Ascending aorta (tissue), 2 donors: ENCODE measurements at regions not wholly inside any gene's neighbourhood (a gene's known extent, or its start where the extent isn't known, plus 50 kb on each side); places are given as distances from the start of the nearest gene placed in this dataset.
A peak's percentile ranks its signal among the peaks of the same experiment; 100 is the strongest.

Experiments
- DNase-seq, 2 donors: peaks; one replicate each; pipeline ENCODE4 v3.0.0-alpha.2; 2019; ENCODE audit warnings: low spot score in 2 of 2
- H3K27ac ChIP-seq, 2 donors: fragments of 200-600 bp; sonication (generic); one replicate each; pipeline ENCODE4 v1.5.1; 2016 to 2017; ENCODE audit warnings: mild to moderate bottlenecking in 1 of 2
- H3K27me3 ChIP-seq: fragments of 200-600 bp; sonication (generic); one replicate; pipeline ENCODE4 v1.5.1; 2017
- H3K36me3 ChIP-seq, 2 donors: fragments of 200-600 bp; sonication (generic); one replicate each; pipeline ENCODE4 v1.5.1; 2016
- H3K4me1 ChIP-seq, 2 donors: fragments of 200-600 bp; sonication (generic); one replicate each; pipeline ENCODE4 v1.5.1; 2016 to 2017; ENCODE audit warnings: mild to moderate bottlenecking in 1 of 2
- H3K4me3 ChIP-seq, 2 donors: fragments of 200-600 bp; sonication (generic); one replicate each; pipeline ENCODE4 v1.5.1; 2016 to 2017; ENCODE audit warnings: mild to moderate bottlenecking in 1 of 2
- H3K9me3 ChIP-seq, 2 donors: fragments of 200-600 bp; sonication (generic); one replicate each; pipeline ENCODE4 v1.5.1; 2016
- intact Hi-C: fragments of 100-400 bp; cut with DNase I; formaldehyde crosslinking; loops from one replicate; pipeline ENCODE4 v1.15.1; 2023
- TF ChIP-seq, protein P1 (sequence below), 3 experiments: fragments of 200-600 bp in 2 of 3; fragments of 450-650 bp in 1 of 3; sonication (generic) in 2 of 3; IDR thresholded peaks; one replicate each; pipeline ENCODE4 v1.5.1; 2016 to 2019; ENCODE audit warnings: antibody characterized with exemption in 3 of 3, mild to moderate bottlenecking in 1 of 3, moderate library complexity in 1 of 3

GRCh38 chr1:86229405-86229975, 72.9 kb upstream of the COL24A1 start:
- Histone ChIP-seq H3K27me3 (no peaks in the 10 kb centered on the region), H3K27ac (no peak overlapping the region), H3K4me1 (no peaks in the 10 kb centered on the region), H3K4me3 (no peak overlapping the region), H3K9me3 (no peaks in the 10 kb centered on the region), H3K36me3 (no peaks in the 10 kb centered on the region)
- TF ChIP-seq, protein P1, sequence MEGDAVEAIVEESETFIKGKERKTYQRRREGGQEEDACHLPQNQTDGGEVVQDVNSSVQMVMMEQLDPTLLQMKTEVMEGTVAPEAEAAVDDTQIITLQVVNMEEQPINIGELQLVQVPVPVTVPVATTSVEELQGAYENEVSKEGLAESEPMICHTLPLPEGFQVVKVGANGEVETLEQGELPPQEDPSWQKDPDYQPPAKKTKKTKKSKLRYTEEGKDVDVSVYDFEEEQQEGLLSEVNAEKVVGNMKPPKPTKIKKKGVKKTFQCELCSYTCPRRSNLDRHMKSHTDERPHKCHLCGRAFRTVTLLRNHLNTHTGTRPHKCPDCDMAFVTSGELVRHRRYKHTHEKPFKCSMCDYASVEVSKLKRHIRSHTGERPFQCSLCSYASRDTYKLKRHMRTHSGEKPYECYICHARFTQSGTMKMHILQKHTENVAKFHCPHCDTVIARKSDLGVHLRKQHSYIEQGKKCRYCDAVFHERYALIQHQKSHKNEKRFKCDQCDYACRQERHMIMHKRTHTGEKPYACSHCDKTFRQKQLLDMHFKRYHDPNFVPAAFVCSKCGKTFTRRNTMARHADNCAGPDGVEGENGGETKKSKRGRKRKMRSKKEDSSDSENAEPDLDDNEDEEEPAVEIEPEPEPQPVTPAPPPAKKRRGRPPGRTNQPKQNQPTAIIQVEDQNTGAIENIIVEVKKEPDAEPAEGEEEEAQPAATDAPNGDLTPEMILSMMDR (IDR thresholded peaks at IDR 0.05): no peak
- intact Hi-C loops: no loop called here
- DNase-seq: no peak

DNA sequence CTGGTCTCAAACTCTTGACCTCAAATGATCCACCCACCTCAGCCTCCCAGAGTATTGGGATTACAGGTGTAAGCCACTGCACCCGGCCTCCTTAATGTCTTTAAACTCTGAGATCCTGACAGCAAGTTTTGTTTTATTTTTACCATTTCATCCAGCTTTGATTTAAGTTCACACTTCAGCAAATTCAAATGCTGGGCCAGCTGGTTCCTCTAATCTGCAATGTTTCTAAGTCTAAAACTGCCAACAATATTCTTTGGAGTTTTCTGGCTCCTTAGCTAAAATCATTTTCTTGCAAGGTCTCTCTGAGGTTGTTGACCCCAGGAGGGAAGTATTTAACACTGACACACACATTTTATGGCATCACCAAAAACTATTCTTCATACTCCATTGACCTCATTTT, 72.0 kb upstream of the COL24A1 start:
- H3K27me3 ChIP-seq: no peaks in the 10 kb centered on the region
- H3K4me3 ChIP-seq: no peak overlapping the region
- intact Hi-C loops: no loop called here
- no peaks in the 10 kb centered on the region for H3K36me3 ChIP-seq
- no peak for DNase-seq
- H3K4me1 ChIP-seq: no peaks in the 10 kb centered on the region
- H3K9me3 ChIP-seq: no peaks in the 10 kb centered on the region
- H3K27ac ChIP-seq: no peak overlapping the region
- TF ChIP-seq, protein P1 (IDR thresholded peaks at IDR 0.05): no peak

DNA sequence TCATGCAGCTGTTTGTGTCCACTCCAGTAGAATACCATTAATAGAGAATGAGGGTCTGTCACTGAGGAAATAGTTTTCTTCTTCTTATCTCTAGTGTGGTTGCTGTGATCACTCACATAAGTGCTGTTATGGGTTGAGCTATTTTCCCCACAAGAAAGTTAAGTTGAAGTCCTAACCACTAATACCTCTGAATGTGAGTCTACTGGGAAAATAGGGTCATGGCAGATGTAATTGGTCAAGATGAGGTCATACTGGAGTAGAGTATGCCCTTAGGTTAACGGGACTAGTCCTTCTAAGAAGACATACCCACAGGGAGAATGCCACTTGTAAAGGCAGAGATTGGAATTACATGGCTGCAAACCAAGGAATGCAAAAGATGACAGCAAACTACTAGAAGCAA, 70.5 kb upstream of the COL24A1 start:
- no peak for DNase-seq
- H3K36me3 ChIP-seq: no peaks in the 10 kb centered on the region
- no peak overlapping the region for H3K27ac ChIP-seq
- H3K27me3 ChIP-seq: no peaks in the 10 kb centered on the region
- H3K4me3 ChIP-seq: no peak overlapping the region
- intact Hi-C loops: no loop called here
- TF ChIP-seq, protein P1 (IDR thresholded peaks at IDR 0.05): no peak
- no peaks in the 10 kb centered on the region for H3K9me3 ChIP-seq
- no peaks in the 10 kb centered on the region for H3K4me1 ChIP-seq

DNA sequence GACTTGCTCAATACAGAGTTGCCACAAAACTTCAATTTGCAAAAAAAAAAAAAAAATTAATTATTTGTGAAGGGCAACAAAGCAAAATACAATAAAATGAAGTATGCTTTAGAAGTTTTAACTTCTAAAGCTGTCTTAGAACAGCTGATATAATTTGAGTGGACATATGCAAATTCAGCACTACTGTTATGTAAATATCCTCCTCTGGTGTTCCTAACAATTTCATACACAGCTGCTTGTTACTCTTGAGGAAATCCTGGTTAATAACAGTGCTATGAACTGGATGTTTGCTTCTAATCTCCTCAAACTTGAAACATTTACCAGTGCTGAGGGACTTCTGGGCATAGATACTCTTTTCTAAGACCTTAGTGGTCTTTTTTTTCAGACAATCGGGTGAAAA, 69.6 kb upstream of the COL24A1 start:
- Histone ChIP-seq H3K4me1 (no peaks in the 10 kb centered on the region), H3K27me3 (no peaks in the 10 kb centered on the region), H3K9me3 (no peaks in the 10 kb centered on the region), H3K36me3 (no peaks in the 10 kb centered on the region), H3K27ac (no peak overlapping the region), H3K4me3 (no peak overlapping the region)
- intact Hi-C loops: no loop called here
- DNase-seq: no peak
- TF ChIP-seq, protein P1 (IDR thresholded peaks at IDR 0.05): no peak

GRCh38 chr1:86224651-86225310, 68.2 kb upstream of the COL24A1 start:
- Histone ChIP-seq H3K4me3 (no peak overlapping the region), H3K36me3 (no peaks in the 10 kb centered on the region), H3K4me1 (no peaks in the 10 kb centered on the region), H3K27me3 (no peaks in the 10 kb centered on the region), H3K27ac (peak overlapping the region in 1 of 2 donors; percentile 29), H3K9me3 (no peaks in the 10 kb centered on the region)
- intact Hi-C loops: no loop called here
- TF ChIP-seq, protein P1 (IDR thresholded peaks at IDR 0.05): no peak
- DNase-seq: no peak
